ENCODE measurements at regions not wholly inside any gene's neighbourhood (a gene's known extent, or its start where the extent isn't known, plus 50 kb on each side); places are given as distances from the start of the nearest gene placed in this dataset.

GRCh38 chr5:2905741-2906140, 154.3 kb upstream of the IRX2 start:
- Histone ChIP-seq H3K4me3 (no peak overlapping the region), H3K27ac (no peak overlapping the region), H3K4me1 (no peaks in the 10 kb centered on the region), H3K27me3 (peaks cover 0 to 7% of the 10 kb centered on the region in 2 donors), H3K36me3 (no peaks in the 10 kb centered on the region), H3K9me3 (peaks cover 0 to 4% of the 10 kb centered on the region in 2 donors)
- intact Hi-C loops (cut with DNase I; ENCODE audit: low total_unique reads): no loop called here
- TF ChIP-seq POLR2AphosphoS5 (IDR thresholded peaks at IDR 0.05) (no peak), POLR2A (IDR thresholded peaks at IDR 0.05) (no peak), CTCF (IDR thresholded peaks at IDR 0.05) (no peak)
- no peak for DNase-seq (ENCODE audit: low spot score in 2 of 2)

GRCh38 chr5:2904956-2905355, 153.5 kb upstream of the IRX2 start:
- H3K9me3 ChIP-seq: peaks cover 0 to 9% of the 10 kb centered on the region in 2 donors
- DNase-seq (ENCODE audit: low spot score in 2 of 2): no peak
- no peaks in the 10 kb centered on the region for H3K36me3 ChIP-seq
- H3K4me1 ChIP-seq: no peaks in the 10 kb centered on the region
- H3K27ac ChIP-seq: no peak overlapping the region
- intact Hi-C loops (cut with DNase I; ENCODE audit: low total_unique reads): no loop called here
- TF ChIP-seq POLR2A (IDR thresholded peaks at IDR 0.05) (no peak), CTCF (IDR thresholded peaks at IDR 0.05) (no peak), POLR2AphosphoS5 (IDR thresholded peaks at IDR 0.05) (no peak)
- no peak overlapping the region for H3K4me3 ChIP-seq
- H3K27me3 ChIP-seq: peaks cover 0 to 7% of the 10 kb centered on the region in 2 donors

- Histone ChIP-seq H3K9me3 (peaks cover 0 to 9% of the 10 kb centered on the region in 2 donors), H3K27me3 (peaks cover 0 to 7% of the 10 kb centered on the region in 2 donors), H3K4me3 (no peak overlapping the region), H3K4me1 (no peaks in the 10 kb centered on the region), H3K27ac (no peak overlapping the region), H3K36me3 (no peaks in the 10 kb centered on the region)
- no peak for DNase-seq (ENCODE audit: low spot score in 2 of 2)
- intact Hi-C loops (cut with DNase I; ENCODE audit: low total_unique reads): no loop called here
- no peak for TF ChIP-seq POLR2AphosphoS5 (IDR thresholded peaks at IDR 0.05)
- no peak for TF ChIP-seq CTCF (IDR thresholded peaks at IDR 0.05)
- TF ChIP-seq POLR2A (IDR thresholded peaks at IDR 0.05): no peak
Observed at GRCh38 chr5:2904399-2904798, 152.9 kb upstream of the IRX2 start.

GRCh38 chr5:2903451-2904395, 152.2 kb upstream of the IRX2 start:
- no peak for DNase-seq (ENCODE audit: low spot score in 2 of 2)
- H3K27ac ChIP-seq: no peak overlapping the region
- no peaks in the 10 kb centered on the region for H3K36me3 ChIP-seq
- H3K27me3 ChIP-seq: peaks cover 0 to 7% of the 10 kb centered on the region in 2 donors
- no peak for TF ChIP-seq CTCF (IDR thresholded peaks at IDR 0.05)
- no peak for TF ChIP-seq POLR2A (IDR thresholded peaks at IDR 0.05)
- no peak for TF ChIP-seq POLR2AphosphoS5 (IDR thresholded peaks at IDR 0.05)
- intact Hi-C loops (cut with DNase I; ENCODE audit: low total_unique reads): no loop called here
- peaks cover 0 to 9% of the 10 kb centered on the region in 2 donors for H3K9me3 ChIP-seq
- no peak overlapping the region for H3K4me3 ChIP-seq
- no peaks in the 10 kb centered on the region for H3K4me1 ChIP-seq

- no peaks in the 10 kb centered on the region for H3K36me3 ChIP-seq
- TF ChIP-seq POLR2A (IDR thresholded peaks at IDR 0.05): no peak
- TF ChIP-seq CTCF (IDR thresholded peaks at IDR 0.05): no peak
- TF ChIP-seq POLR2AphosphoS5 (IDR thresholded peaks at IDR 0.05): no peak
- no peak overlapping the region for H3K4me3 ChIP-seq
- H3K27me3 ChIP-seq: peaks cover 0 to 7% of the 10 kb centered on the region in 2 donors
- DNase-seq (ENCODE audit: low spot score in 2 of 2): no peak
- H3K9me3 ChIP-seq: peaks cover 0 to 9% of the 10 kb centered on the region in 2 donors
- no peak overlapping the region for H3K27ac ChIP-seq
- intact Hi-C loops (cut with DNase I; ENCODE audit: low total_unique reads): no loop called here
- no peaks in the 10 kb centered on the region for H3K4me1 ChIP-seq
Observed at GRCh38 chr5:2902742-2903297, 151.3 kb upstream of the IRX2 start.

Data from breast epithelium (tissue), 4 donors.